Liver (tissue), 3 donors: ENCODE measurements at regions not wholly inside any gene's neighbourhood (a gene's known extent, or its start where the extent isn't known, plus 50 kb on each side); places are given as distances from the start of the nearest gene placed in this dataset.

Experiments
- CTCF ChIP-seq: fragments of 150-350 bp; IDR thresholded peaks from 2 replicates; pipeline ENCODE4 v1.5.1; 2017; ENCODE audit warnings: improper control_type of control experiment, low read depth, low read length; ENCODE audit not compliant: missing input control
- FOXA1 ChIP-seq: IDR thresholded peaks from 2 replicates; pipeline ENCODE4 v1.6.1; 2016; ENCODE audit warnings: antibody characterized with exemption
- TAF1 ChIP-seq: conservative IDR thresholded peaks from 2 replicates; pipeline ENCODE4 v1.6.1; 2016; ENCODE audit warnings: antibody characterized with exemption, mild to moderate bottlenecking
- ZBTB33 ChIP-seq: IDR thresholded peaks from 2 replicates; pipeline ENCODE4 v1.6.1; 2016; ENCODE audit warnings: antibody characterized with exemption
- donor health status: healthy.
- donor health status: healthy.

- no peak for TF ChIP-seq FOXA1
- TF ChIP-seq CTCF = no peak
- no peak for TF ChIP-seq ZBTB33
- TF ChIP-seq TAF1 = no peak
Observed at GRCh38 chr18:56168049-56168781, 470.2 kb downstream of the TXNL1 start.
